Duodenal mucosa (tissue), 2 donors: ENCODE measurements at regions not wholly inside any gene's neighbourhood (a gene's known extent, or its start where the extent isn't known, plus 50 kb on each side); places are given as distances from the start of the nearest gene placed in this dataset.

Source experiments
- H3K27ac ChIP-seq: one replicate; pipeline ENCODE4 v1.7.0; 2013; ENCODE audit warnings: low read depth, low read length
- H3K27me3 ChIP-seq, 2 donors: one replicate each; pipeline ENCODE4 v1.7.0; 2013; ENCODE audit warnings: low read length in 2 of 2, control low read depth in 1 of 2; ENCODE audit not compliant: insufficient read depth in 2 of 2, control insufficient read depth in 1 of 2
- H3K36me3 ChIP-seq, 2 donors: one replicate each; pipeline ENCODE4 v1.7.0; 2013; ENCODE audit warnings: low read length in 2 of 2, control low read depth in 1 of 2; ENCODE audit not compliant: insufficient read depth in 2 of 2, control insufficient read depth in 1 of 2
- H3K4me1 ChIP-seq, 2 donors: one replicate each; pipeline ENCODE4 v1.7.0; 2013; ENCODE audit warnings: low read length in 2 of 2, control low read depth in 1 of 2; ENCODE audit not compliant: insufficient read depth in 2 of 2, control insufficient read depth in 1 of 2
- H3K4me3 ChIP-seq, 2 donors: one replicate each; pipeline ENCODE4 v1.7.0; 2013; ENCODE audit warnings: low read length in 2 of 2, low read depth in 1 of 2
- H3K9ac ChIP-seq, 2 donors: one replicate each; pipeline ENCODE4 v1.7.0; 2013; ENCODE audit warnings: low read length in 2 of 2, low read depth in 1 of 2
- H3K9me3 ChIP-seq, 2 donors: one replicate each; pipeline ENCODE4 v1.7.0; 2013; ENCODE audit warnings: low read length in 2 of 2, control low read depth in 1 of 2; ENCODE audit not compliant: control insufficient read depth in 1 of 2

GRCh38 chr1:187396929-187397796, 568.4 kb downstream of the PLA2G4A start:
- H3K36me3 ChIP-seq, result no peaks in the 10 kb centered on the region
- H3K27me3 ChIP-seq, result no peaks in the 10 kb centered on the region
- H3K4me1 ChIP-seq, result no peaks in the 10 kb centered on the region
- no peak overlapping the region for H3K9ac ChIP-seq
- H3K4me3 ChIP-seq, result no peak overlapping the region
- H3K27ac ChIP-seq, result no peak overlapping the region
- no peaks in the 10 kb centered on the region for H3K9me3 ChIP-seq

GRCh38 chr1:187408212-187409004, 579.7 kb downstream of the PLA2G4A start:
- H3K4me3 ChIP-seq, result no peak overlapping the region
- H3K4me1 ChIP-seq, result no peaks in the 10 kb centered on the region
- no peaks in the 10 kb centered on the region for H3K36me3 ChIP-seq
- H3K9me3 ChIP-seq, result no peaks in the 10 kb centered on the region
- H3K27me3 ChIP-seq, result no peaks in the 10 kb centered on the region
- no peak overlapping the region for H3K27ac ChIP-seq
- no peak overlapping the region for H3K9ac ChIP-seq

DNA sequence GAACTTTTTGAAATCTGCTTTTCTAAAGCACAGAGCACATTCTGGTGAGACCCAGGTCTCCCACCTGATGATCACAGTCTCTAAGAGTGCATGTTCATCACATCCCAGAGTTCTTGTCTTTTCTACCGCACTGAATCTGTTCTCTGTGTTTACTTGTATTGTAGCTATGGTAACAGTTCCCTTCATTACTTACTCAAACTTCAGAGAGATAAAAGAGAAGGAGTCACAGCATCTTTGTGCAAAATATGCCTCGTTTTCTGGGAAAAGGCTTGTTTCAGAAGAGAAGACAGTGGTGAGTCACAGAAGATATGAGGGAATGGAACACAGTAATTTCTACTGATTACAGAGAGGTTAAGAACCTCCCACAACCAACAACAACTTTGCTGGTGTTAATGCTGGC, 580.6 kb downstream of the PLA2G4A start:
- Histone ChIP-seq H3K27ac (no peak overlapping the region), H3K9me3 (no peaks in the 10 kb centered on the region), H3K36me3 (no peaks in the 10 kb centered on the region), H3K9ac (no peak overlapping the region), H3K27me3 (no peaks in the 10 kb centered on the region), H3K4me1 (no peaks in the 10 kb centered on the region), H3K4me3 (no peak overlapping the region)

GRCh38 chr1:187411118-187411517, 582.4 kb downstream of the PLA2G4A start:
- Histone ChIP-seq H3K27ac (no peak overlapping the region), H3K4me3 (no peak overlapping the region), H3K27me3 (no peaks in the 10 kb centered on the region), H3K36me3 (no peaks in the 10 kb centered on the region), H3K9me3 (no peaks in the 10 kb centered on the region), H3K4me1 (no peaks in the 10 kb centered on the region), H3K9ac (no peak overlapping the region)

DNA sequence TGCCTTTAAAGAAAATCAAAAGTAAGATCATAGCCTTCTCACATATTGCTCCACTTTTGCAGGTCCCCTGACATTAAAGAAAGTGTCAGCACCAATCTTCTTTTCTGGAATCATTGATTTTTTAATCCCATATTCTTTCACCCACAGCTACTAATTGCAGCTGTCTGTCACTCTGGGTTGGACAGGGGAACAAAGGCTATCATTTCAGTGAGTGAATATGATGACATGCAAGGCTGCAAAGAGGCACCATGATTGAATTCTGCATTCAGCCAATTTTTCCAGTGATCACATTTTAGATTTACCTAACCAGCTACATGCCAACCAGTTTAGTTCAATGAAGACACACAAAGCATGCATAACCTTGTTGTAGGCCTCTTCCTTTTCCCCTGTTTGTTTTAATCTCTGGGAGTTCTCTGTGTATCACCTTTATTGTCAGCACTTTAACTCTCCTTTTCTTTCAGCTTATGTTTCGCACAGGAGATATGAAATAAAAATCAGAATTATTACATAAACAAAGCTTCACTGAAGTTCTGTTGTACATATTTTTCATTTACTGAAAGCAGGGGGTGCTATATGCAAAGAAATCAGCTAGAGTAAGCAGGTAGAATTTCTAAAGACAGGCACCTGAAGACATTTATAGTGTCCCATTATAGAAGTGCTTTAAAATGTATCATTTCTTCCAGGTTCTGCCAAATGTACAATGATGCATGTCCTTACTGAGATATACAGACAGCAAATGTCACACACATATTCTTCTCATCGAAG, 584.8 kb downstream of the PLA2G4A start:
- Histone ChIP-seq H3K4me3 (no peak overlapping the region), H3K27ac (no peak overlapping the region), H3K4me1 (no peaks in the 10 kb centered on the region), H3K36me3 (no peaks in the 10 kb centered on the region), H3K9ac (no peak overlapping the region), H3K27me3 (no peaks in the 10 kb centered on the region), H3K9me3 (no peaks in the 10 kb centered on the region)

- H3K9me3 ChIP-seq, result no peaks in the 10 kb centered on the region
- no peak overlapping the region for H3K4me3 ChIP-seq
- H3K36me3 ChIP-seq, result no peaks in the 10 kb centered on the region
- no peak overlapping the region for H3K9ac ChIP-seq
- H3K4me1 ChIP-seq, result no peaks in the 10 kb centered on the region
- H3K27ac ChIP-seq, result no peak overlapping the region
- H3K27me3 ChIP-seq, result no peaks in the 10 kb centered on the region
Observed at GRCh38 chr1:187415065-187415464, 586.3 kb downstream of the PLA2G4A start.

- H3K4me3 ChIP-seq, result no peak overlapping the region
- no peaks in the 10 kb centered on the region for H3K36me3 ChIP-seq
Observed at GRCh38 chr1:187417520-187417919, 588.8 kb downstream of the PLA2G4A start.

DNA sequence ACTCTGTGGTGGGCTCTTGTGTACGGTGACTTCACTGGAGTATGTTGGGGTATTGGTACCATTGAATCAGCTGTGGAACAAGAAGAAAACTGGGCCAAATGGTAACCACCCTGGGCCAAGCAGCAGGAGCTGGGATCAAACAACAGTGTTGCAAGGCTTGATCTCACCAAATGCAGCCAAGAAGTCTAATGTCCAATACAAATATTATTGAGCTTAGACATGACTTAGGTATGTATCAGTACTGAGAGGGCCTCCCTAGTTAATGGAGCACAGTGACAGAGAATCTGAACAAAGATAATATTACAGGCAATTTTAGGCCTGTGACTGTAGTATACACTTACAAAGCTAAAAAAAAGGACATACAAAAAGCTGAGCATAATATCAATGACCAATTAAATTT, 604.8 kb downstream of the PLA2G4A start:
- no peaks in the 10 kb centered on the region for H3K36me3 ChIP-seq
- no peaks in the 10 kb centered on the region for H3K27me3 ChIP-seq
- no peak overlapping the region for H3K4me3 ChIP-seq
- no peaks in the 10 kb centered on the region for H3K9me3 ChIP-seq
- H3K27ac ChIP-seq, result no peak overlapping the region
- no peak overlapping the region for H3K9ac ChIP-seq
- H3K4me1 ChIP-seq, result no peaks in the 10 kb centered on the region

More at GRCh38 chr1:187417520-187417919, 588.8 kb downstream of the PLA2G4A start:
- Histone ChIP-seq H3K4me1 (no peaks in the 10 kb centered on the region), H3K9me3 (no peaks in the 10 kb centered on the region), H3K27ac (no peak overlapping the region), H3K9ac (no peak overlapping the region), H3K27me3 (no peaks in the 10 kb centered on the region)

- no peaks in the 10 kb centered on the region for H3K9me3 ChIP-seq
- no peak overlapping the region for H3K9ac ChIP-seq
- no peaks in the 10 kb centered on the region for H3K27me3 ChIP-seq
- H3K27ac ChIP-seq, result no peak overlapping the region
- H3K4me1 ChIP-seq, result no peaks in the 10 kb centered on the region
- H3K4me3 ChIP-seq, result no peak overlapping the region
- H3K36me3 ChIP-seq, result no peaks in the 10 kb centered on the region
Observed at GRCh38 chr1:187442603-187443002, 613.9 kb downstream of the PLA2G4A start.

DNA sequence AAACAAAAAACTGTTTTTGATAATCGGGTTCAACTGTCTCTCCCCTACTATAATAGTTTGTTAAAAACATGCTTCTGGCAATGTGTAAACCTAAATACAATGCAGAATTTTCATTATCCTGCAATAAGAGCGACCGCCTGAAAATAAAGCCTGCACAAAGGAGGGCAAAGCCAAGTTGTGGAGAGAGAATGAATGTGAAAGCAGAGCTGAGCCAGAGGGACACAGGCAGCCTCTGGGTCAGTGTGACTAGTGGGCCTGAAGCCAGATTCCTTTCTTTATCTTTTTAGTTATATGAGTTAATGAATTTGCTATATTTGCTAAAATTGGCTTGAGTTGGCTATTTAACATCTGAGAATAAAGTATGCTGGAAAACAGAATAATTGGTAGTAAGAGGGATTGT, 615.2 kb downstream of the PLA2G4A start:
- H3K4me3 ChIP-seq, result no peak overlapping the region

More for the DNA sequence above, 615.2 kb downstream of the PLA2G4A start:
- Histone ChIP-seq H3K27ac (no peak overlapping the region), H3K9ac (no peak overlapping the region), H3K4me1 (no peaks in the 10 kb centered on the region), H3K36me3 (no peaks in the 10 kb centered on the region), H3K27me3 (no peaks in the 10 kb centered on the region), H3K9me3 (no peaks in the 10 kb centered on the region)
